Neural progenitor cell (in vitro differentiated cells): ENCODE measurements at regions not wholly inside any gene's neighbourhood (a gene's known extent, or its start where the extent isn't known, plus 50 kb on each side); places are given as distances from the start of the nearest gene placed in this dataset.

Experiments used
- EZH2 ChIP-seq: fragments of 200-600 bp; sonication (generic); IDR thresholded peaks from 2 replicates; pipeline ENCODE4 v1.6.1; 2017; ENCODE audit warnings: antibody characterized with exemption, mild to moderate bottlenecking, moderate library complexity
- TF ChIP-seq, protein P1 (sequence below): fragments of 200-600 bp; sonication (generic); IDR thresholded peaks from 2 replicates; pipeline ENCODE4 v1.5.1; 2017; ENCODE audit warnings: antibody characterized with exemption, mild to moderate bottlenecking

DNA sequence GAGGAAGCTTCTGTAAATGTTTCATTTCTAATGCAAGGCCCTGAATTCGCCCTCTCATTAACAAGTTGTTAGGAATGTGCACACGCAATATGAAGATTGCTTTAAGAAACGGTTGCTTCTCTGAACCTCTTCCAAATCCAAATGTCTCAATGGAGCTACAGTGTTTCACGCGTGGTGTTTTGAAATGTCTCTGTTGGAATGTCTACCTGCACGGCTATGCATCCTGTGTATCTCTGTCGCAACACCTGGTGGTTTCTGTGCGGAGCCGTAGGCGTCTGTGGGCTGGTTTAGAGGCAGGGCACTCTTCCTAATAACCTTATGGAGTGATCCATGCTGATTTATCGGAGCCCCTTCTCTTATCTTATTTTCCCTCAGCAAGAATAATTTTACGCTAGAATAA, 1584.2 kb upstream of the SLC10A2 start:
- TF ChIP-seq, protein P1, sequence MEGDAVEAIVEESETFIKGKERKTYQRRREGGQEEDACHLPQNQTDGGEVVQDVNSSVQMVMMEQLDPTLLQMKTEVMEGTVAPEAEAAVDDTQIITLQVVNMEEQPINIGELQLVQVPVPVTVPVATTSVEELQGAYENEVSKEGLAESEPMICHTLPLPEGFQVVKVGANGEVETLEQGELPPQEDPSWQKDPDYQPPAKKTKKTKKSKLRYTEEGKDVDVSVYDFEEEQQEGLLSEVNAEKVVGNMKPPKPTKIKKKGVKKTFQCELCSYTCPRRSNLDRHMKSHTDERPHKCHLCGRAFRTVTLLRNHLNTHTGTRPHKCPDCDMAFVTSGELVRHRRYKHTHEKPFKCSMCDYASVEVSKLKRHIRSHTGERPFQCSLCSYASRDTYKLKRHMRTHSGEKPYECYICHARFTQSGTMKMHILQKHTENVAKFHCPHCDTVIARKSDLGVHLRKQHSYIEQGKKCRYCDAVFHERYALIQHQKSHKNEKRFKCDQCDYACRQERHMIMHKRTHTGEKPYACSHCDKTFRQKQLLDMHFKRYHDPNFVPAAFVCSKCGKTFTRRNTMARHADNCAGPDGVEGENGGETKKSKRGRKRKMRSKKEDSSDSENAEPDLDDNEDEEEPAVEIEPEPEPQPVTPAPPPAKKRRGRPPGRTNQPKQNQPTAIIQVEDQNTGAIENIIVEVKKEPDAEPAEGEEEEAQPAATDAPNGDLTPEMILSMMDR, result no peak
- TF ChIP-seq EZH2, result no peak
